Ascending aorta (tissue), 2 donors: ENCODE measurements at regions not wholly inside any gene's neighbourhood (a gene's known extent, or its start where the extent isn't known, plus 50 kb on each side); places are given as distances from the start of the nearest gene placed in this dataset.

Experiments used
- DNase-seq, 2 donors: peaks; one replicate each; pipeline ENCODE4 v3.0.0-alpha.2; 2019; ENCODE audit warnings: low spot score in 2 of 2
- H3K27ac ChIP-seq, 2 donors: fragments of 200-600 bp; sonication (generic); one replicate each; pipeline ENCODE4 v1.5.1; 2016 to 2017; ENCODE audit warnings: mild to moderate bottlenecking in 1 of 2
- H3K27me3 ChIP-seq: fragments of 200-600 bp; sonication (generic); one replicate; pipeline ENCODE4 v1.5.1; 2017
- H3K36me3 ChIP-seq, 2 donors: fragments of 200-600 bp; sonication (generic); one replicate each; pipeline ENCODE4 v1.5.1; 2016
- H3K4me1 ChIP-seq, 2 donors: fragments of 200-600 bp; sonication (generic); one replicate each; pipeline ENCODE4 v1.5.1; 2016 to 2017; ENCODE audit warnings: mild to moderate bottlenecking in 1 of 2
- H3K4me3 ChIP-seq, 2 donors: fragments of 200-600 bp; sonication (generic); one replicate each; pipeline ENCODE4 v1.5.1; 2016 to 2017; ENCODE audit warnings: mild to moderate bottlenecking in 1 of 2
- H3K9me3 ChIP-seq, 2 donors: fragments of 200-600 bp; sonication (generic); one replicate each; pipeline ENCODE4 v1.5.1; 2016
- intact Hi-C: fragments of 100-400 bp; cut with DNase I; formaldehyde crosslinking; loops from one replicate; pipeline ENCODE4 v1.15.1; 2023
- TF ChIP-seq, protein P1 (sequence below), 3 experiments: fragments of 200-600 bp in 2 of 3; fragments of 450-650 bp in 1 of 3; sonication (generic) in 2 of 3; IDR thresholded peaks; one replicate each; pipeline ENCODE4 v1.5.1; 2016 to 2019; ENCODE audit warnings: antibody characterized with exemption in 3 of 3, mild to moderate bottlenecking in 1 of 3, moderate library complexity in 1 of 3

DNA sequence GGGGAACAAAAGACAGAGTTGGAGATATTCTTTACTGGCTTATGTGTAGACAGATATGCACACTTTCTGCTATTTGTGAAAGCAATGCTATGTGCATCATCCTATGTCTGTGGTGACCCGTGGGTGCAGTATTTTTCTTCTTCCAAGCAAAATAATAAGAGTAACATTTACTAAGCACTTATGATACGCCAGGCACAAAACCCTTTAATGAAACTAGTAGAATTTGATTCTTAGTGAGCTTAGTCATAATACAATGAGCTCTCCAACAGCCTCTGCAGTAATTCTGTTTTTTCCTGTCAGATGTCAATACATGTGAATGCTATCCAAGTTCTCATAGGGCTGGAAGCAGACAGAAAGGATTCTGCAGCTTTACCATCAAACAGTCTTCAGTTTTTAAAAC is 130.6 kb downstream of the RAD51AP2 start:
- no peaks in the 10 kb centered on the region for H3K4me1 ChIP-seq
- no peaks in the 10 kb centered on the region for H3K27me3 ChIP-seq
- no peak overlapping the region for H3K4me3 ChIP-seq
- TF ChIP-seq, protein P1, sequence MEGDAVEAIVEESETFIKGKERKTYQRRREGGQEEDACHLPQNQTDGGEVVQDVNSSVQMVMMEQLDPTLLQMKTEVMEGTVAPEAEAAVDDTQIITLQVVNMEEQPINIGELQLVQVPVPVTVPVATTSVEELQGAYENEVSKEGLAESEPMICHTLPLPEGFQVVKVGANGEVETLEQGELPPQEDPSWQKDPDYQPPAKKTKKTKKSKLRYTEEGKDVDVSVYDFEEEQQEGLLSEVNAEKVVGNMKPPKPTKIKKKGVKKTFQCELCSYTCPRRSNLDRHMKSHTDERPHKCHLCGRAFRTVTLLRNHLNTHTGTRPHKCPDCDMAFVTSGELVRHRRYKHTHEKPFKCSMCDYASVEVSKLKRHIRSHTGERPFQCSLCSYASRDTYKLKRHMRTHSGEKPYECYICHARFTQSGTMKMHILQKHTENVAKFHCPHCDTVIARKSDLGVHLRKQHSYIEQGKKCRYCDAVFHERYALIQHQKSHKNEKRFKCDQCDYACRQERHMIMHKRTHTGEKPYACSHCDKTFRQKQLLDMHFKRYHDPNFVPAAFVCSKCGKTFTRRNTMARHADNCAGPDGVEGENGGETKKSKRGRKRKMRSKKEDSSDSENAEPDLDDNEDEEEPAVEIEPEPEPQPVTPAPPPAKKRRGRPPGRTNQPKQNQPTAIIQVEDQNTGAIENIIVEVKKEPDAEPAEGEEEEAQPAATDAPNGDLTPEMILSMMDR (IDR thresholded peaks at IDR 0.05): no peak
- H3K9me3 ChIP-seq: no peaks in the 10 kb centered on the region
- intact Hi-C loops: no loop called here
- no peak for DNase-seq
- H3K27ac ChIP-seq: no peak overlapping the region
- no peaks in the 10 kb centered on the region for H3K36me3 ChIP-seq

- Histone ChIP-seq H3K4me3 (no peak overlapping the region), H3K4me1 (no peaks in the 10 kb centered on the region), H3K27ac (no peak overlapping the region), H3K27me3 (no peaks in the 10 kb centered on the region), H3K9me3 (no peaks in the 10 kb centered on the region), H3K36me3 (no peaks in the 10 kb centered on the region)
- intact Hi-C loops: no loop called here
- TF ChIP-seq, protein P1 (IDR thresholded peaks at IDR 0.05): no peak
- DNase-seq: no peak
These were observed 131.5 kb downstream of the RAD51AP2 start for GRCh38 chr2:17386771-17387170.

- H3K36me3 ChIP-seq: no peaks in the 10 kb centered on the region
- intact Hi-C loops: no loop called here
- H3K4me3 ChIP-seq: no peak overlapping the region
- no peaks in the 10 kb centered on the region for H3K27me3 ChIP-seq
- TF ChIP-seq, protein P1 (IDR thresholded peaks at IDR 0.05): no peak
- DNase-seq: no peak
- H3K9me3 ChIP-seq: no peaks in the 10 kb centered on the region
- no peaks in the 10 kb centered on the region for H3K4me1 ChIP-seq
- no peak overlapping the region for H3K27ac ChIP-seq
These were observed 138.2 kb downstream of the RAD51AP2 start for GRCh38 chr2:17380003-17380402.

- no peak overlapping the region for H3K4me3 ChIP-seq
- H3K27ac ChIP-seq: no peak overlapping the region
- no peaks in the 10 kb centered on the region for H3K36me3 ChIP-seq
- intact Hi-C loops: no loop called here
- H3K27me3 ChIP-seq: no peaks in the 10 kb centered on the region
- TF ChIP-seq, protein P1 (IDR thresholded peaks at IDR 0.05): no peak
- H3K4me1 ChIP-seq: no peaks in the 10 kb centered on the region
- no peak for DNase-seq
- H3K9me3 ChIP-seq: no peaks in the 10 kb centered on the region
These were observed 143.0 kb downstream of the RAD51AP2 start for GRCh38 chr2:17375262-17375661.

- no peaks in the 10 kb centered on the region for H3K27me3 ChIP-seq
- no peaks in the 10 kb centered on the region for H3K4me1 ChIP-seq
- intact Hi-C loops: no loop called here
- no peak overlapping the region for H3K27ac ChIP-seq
- no peak overlapping the region for H3K4me3 ChIP-seq
- H3K36me3 ChIP-seq: no peaks in the 10 kb centered on the region
- TF ChIP-seq, protein P1 (IDR thresholded peaks at IDR 0.05): no peak
- no peaks in the 10 kb centered on the region for H3K9me3 ChIP-seq
- no peak for DNase-seq
These were observed 144.5 kb downstream of the RAD51AP2 start for GRCh38 chr2:17373741-17374140.

GRCh38 chr2:17373041-17373440 is 145.2 kb downstream of the RAD51AP2 start:
- no peaks in the 10 kb centered on the region for H3K27me3 ChIP-seq
- no peak for DNase-seq
- H3K36me3 ChIP-seq: no peaks in the 10 kb centered on the region
- TF ChIP-seq, protein P1 (IDR thresholded peaks at IDR 0.05): no peak
- H3K4me3 ChIP-seq: no peak overlapping the region
- H3K4me1 ChIP-seq: no peaks in the 10 kb centered on the region
- H3K27ac ChIP-seq: no peak overlapping the region
- intact Hi-C loops: no loop called here
- no peaks in the 10 kb centered on the region for H3K9me3 ChIP-seq
